Urinary bladder (tissue), 3 donors: ENCODE measurements at regions not wholly inside any gene's neighbourhood (a gene's known extent, or its start where the extent isn't known, plus 50 kb on each side); places are given as distances from the start of the nearest gene placed in this dataset.
"Not testable (repeated sequence)": the region's sequence is repeated elsewhere in the genome, so short reads cannot be mapped to it uniquely, and the experiment has no call there.

Experiments
- DNase-seq: peaks from one replicate; pipeline ENCODE4 v3.0.0-alpha.2; 2015; ENCODE audit errors: extremely low spot score
- H3K27ac ChIP-seq: one replicate; pipeline ENCODE4 v1.5.1; 2013; ENCODE audit warnings: low read depth, mild to moderate bottlenecking, moderate library complexity
- H3K36me3 ChIP-seq: one replicate; pipeline ENCODE4 v1.6.1; 2013; ENCODE audit warnings: mild to moderate bottlenecking, moderate library complexity; ENCODE audit not compliant: insufficient read depth
- H3K4me1 ChIP-seq: one replicate; pipeline ENCODE4 v1.6.1; 2013; ENCODE audit warnings: mild to moderate bottlenecking, moderate library complexity; ENCODE audit not compliant: insufficient read depth
- H3K4me3 ChIP-seq: one replicate; pipeline ENCODE4 v1.5.1; 2013; ENCODE audit warnings: low read depth, low read length
- WGBS: extraction: QIAGEN DNeasy Blood & Tissue Kit; methylation state at CpG from one replicate; pipeline ENCODE4 v1.1.7; 2013; 5-methylcytosine and 5-hydroxymethylcytosine counted together
- donor health status: healthy with polysubstance abuse.
- donor health status: healthy.

- 91% methylated on average over 1 of the region's 1 CpG for WGBS
- no peak overlapping the region for H3K27ac ChIP-seq
- DNase-seq: no peak
Measured at GRCh38 chr1:193919827-193920226, 733.4 kb upstream of the B3GALT2 start.

GRCh38 chr1:193916452-193916851, 730.0 kb upstream of the B3GALT2 start:
- H3K4me1 ChIP-seq: no peaks in the 10 kb centered on the region
- no peaks in the 10 kb centered on the region for H3K36me3 ChIP-seq
- H3K27ac ChIP-seq: no peak overlapping the region
- H3K4me3 ChIP-seq: no peak overlapping the region
- no peak for DNase-seq
- WGBS: 88% methylated on average over 1 of the region's 1 CpG

More at GRCh38 chr1:193919827-193920226, 733.4 kb upstream of the B3GALT2 start:
- Histone ChIP-seq H3K36me3 (no peaks in the 10 kb centered on the region), H3K4me3 (no peak overlapping the region), H3K4me1 (no peaks in the 10 kb centered on the region)

DNA sequence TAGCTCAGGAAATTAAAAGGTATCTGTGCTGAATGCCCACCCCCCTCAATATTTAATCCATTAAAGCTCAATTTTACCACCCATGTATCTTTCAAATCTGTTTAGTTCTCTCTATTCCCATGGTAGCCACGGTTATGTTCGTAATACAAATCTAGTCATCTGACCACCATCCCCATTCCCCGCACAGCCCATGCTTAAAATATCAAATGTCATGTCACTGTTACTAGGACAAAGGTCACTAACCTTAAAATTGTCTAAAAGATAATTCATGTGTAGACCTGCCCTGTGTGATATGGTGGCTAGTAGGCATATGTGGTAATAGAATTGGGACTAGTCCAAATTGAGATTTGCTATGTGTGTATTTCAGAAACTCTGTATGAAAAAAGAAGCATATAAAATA, 728.5 kb upstream of the B3GALT2 start:
- Histone ChIP-seq H3K36me3 (no peaks in the 10 kb centered on the region), H3K4me1 (no peaks in the 10 kb centered on the region), H3K27ac (no peak overlapping the region), H3K4me3 (no peak overlapping the region)
- no peak for DNase-seq
- 91% methylated on average over 3 of the region's 3 CpGs for WGBS

DNA sequence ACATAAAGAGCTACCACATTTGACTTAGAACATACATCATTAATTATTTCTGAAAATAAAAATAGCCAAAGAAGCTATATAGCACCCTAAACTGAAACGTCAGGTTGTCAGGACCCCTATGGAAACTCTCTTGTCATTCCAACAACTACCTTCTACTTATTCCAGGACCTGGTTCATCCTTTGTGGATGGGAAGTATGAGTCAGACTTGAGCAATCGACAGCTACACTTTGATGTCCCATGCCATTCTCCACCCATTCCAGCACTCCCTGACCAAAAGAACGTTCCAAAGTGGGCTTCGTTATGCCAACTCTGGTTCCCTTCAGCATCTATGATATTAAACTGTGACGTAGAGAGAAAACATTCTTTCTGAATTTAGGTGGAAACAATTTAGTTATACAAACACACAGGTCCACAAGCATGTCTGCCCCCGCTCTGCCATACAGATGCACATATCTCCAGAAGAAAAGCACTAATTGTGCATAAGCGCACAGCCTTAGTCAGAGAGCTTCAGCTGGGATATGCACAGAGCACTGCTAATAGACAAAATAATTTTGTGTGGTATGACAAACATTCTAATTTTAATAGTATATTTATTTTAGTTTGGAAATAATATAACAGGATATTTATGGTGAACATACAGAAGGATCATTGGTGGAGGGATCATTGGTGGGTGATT, 723.1 kb upstream of the B3GALT2 start:
- Histone ChIP-seq H3K4me1 (no peaks in the 10 kb centered on the region), H3K4me3 (no peak overlapping the region), H3K27ac (no peak overlapping the region), H3K36me3 (no peaks in the 10 kb centered on the region)
- DNase-seq: no peak
- WGBS: 74% methylated on average over 7 of the region's 7 CpGs

DNA sequence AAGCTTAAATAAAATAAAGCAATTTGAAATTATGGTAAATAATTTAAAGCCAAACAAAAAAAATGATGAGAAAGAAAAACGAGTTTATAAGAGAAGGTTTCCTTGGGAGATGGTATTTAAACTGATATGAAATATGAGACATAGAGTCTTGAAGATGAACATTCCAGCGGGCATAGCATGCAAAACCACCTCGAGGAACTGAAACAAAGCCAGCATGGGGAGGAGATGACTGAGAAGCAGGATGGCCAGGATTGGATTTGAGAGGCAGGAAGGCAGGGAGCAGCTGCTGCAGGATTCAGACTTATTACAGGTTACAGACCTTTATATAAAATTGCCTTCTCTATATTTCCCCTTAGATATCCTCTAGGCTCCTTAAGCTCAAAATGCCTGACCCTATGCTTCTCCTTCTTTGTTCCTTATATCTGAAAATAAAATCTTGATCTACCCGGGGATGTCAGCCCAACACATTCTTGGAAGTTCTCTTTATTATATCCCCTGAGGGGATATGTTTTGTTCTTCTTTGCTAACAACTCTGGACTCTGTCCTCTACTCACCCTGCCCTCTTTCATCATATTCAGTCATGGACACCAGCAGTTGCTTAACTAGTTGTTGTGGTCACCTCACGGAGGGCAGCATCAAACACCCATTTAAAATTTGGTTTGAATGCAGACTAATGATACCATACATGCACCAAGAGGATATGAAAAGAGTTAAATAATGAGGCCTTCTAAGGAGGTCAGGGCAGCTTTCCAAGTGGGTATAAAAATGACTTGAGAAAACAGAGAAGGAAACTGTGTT, 719.1 kb upstream of the B3GALT2 start:
- 76% methylated on average over 5 of the region's 5 CpGs for WGBS
- H3K36me3 ChIP-seq: no peaks in the 10 kb centered on the region
- no peak overlapping the region for H3K4me3 ChIP-seq
- no peaks in the 10 kb centered on the region for H3K4me1 ChIP-seq
- no peak for DNase-seq
- no peak overlapping the region for H3K27ac ChIP-seq

GRCh38 chr1:193891788-193892187, 705.4 kb upstream of the B3GALT2 start:
- H3K36me3 ChIP-seq: no peaks in the 10 kb centered on the region
- WGBS: 87% methylated on average over 2 of the region's 2 CpGs
- no peak for DNase-seq
- H3K4me3 ChIP-seq: no peak overlapping the region
- H3K4me1 ChIP-seq: no peaks in the 10 kb centered on the region
- no peak overlapping the region for H3K27ac ChIP-seq

DNA sequence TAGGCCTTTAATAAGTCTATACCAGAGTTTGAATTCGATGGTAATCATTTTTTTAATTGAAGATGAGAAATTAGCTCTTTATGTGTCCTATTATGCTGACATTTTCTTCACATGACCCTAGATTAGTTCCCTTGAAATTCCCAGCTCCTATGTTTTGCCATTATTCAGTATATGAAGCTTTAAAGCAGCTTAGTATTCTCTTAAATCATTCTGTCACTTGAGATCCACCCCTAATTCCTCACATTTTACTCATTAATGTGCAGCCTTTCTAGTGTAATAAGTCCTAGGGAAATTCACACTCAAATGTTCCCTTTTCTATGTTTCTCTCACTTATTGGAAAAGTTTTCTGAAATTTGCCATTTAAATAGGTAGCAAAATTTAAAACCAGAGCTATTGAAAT, 704.5 kb upstream of the B3GALT2 start:
- H3K4me1 ChIP-seq: no peaks in the 10 kb centered on the region
- no peak for DNase-seq
- H3K36me3 ChIP-seq: no peaks in the 10 kb centered on the region
- no peak overlapping the region for H3K27ac ChIP-seq
- H3K4me3 ChIP-seq: no peak overlapping the region
- WGBS: 83% methylated on average over 1 of the region's 1 CpG

- no peaks in the 10 kb centered on the region for H3K36me3 ChIP-seq
- 98% methylated on average over 11 of the region's 11 CpGs for WGBS
- H3K27ac ChIP-seq: no peak overlapping the region
- DNase-seq: no peak
- no peak overlapping the region for H3K4me3 ChIP-seq
- H3K4me1 ChIP-seq: no peaks in the 10 kb centered on the region
Measured at GRCh38 chr1:193884848-193885558, 698.6 kb upstream of the B3GALT2 start.

DNA sequence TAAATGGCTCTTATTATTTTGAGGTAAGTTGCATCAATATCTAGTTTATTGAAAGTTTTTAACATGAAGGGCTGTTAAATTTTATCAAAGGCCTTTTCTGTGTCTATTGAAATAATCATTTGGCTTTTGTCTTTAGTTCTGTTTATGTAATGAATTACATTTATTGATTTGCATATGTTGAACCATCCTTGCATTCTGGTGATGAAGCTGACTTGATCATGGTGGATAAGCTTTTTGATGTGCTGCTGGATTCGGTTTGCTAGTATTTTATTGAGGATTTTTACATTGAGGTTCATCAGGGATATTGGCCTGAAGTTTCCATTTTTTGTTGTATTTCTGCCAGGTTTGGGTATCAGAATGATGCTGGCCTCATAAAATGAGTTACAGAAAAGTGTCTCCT, 691.5 kb upstream of the B3GALT2 start:
- H3K27ac ChIP-seq, H3K4me3 ChIP-seq, H3K36me3 ChIP-seq, DNase-seq, H3K4me1 ChIP-seq: not testable (repeated sequence)
- 85% methylated on average over 1 of the region's 1 CpG for WGBS

GRCh38 chr1:193868425-193868824, 682.0 kb upstream of the B3GALT2 start:
- H3K4me1 ChIP-seq: no peaks in the 10 kb centered on the region
- DNase-seq: no peak
- WGBS: 84% methylated on average over 5 of the region's 5 CpGs

DNA sequence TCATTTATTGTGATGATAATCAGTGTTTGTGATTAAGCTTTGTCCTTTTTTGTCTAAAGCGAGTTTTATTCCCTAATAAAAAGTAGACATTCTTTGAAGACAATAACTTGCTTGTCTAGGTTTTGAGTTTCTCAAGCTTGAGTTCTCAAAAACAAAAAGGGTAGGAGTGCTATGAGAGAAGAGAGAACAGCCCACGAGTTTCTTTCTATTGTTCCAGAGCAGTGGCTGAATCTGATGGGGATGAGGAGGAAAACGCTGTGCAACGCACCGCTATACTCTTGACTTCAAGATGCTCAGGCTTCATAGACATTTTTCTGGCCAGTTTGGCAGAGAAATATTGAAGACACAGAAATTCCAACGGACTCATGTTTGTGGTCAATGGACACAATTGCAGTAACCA, 669.8 kb upstream of the B3GALT2 start:
- DNase-seq: no peak
- WGBS: 82% methylated on average over 6 of the region's 6 CpGs
- Histone ChIP-seq H3K4me3 (no peak overlapping the region), H3K4me1 (no peaks in the 10 kb centered on the region), H3K36me3 (no peaks in the 10 kb centered on the region), H3K27ac (no peak overlapping the region)

More at GRCh38 chr1:193868425-193868824, 682.0 kb upstream of the B3GALT2 start:
- Histone ChIP-seq H3K4me3 (no peak overlapping the region), H3K27ac (no peak overlapping the region), H3K36me3 (no peaks in the 10 kb centered on the region)

- no peak overlapping the region for H3K27ac ChIP-seq
- H3K36me3 ChIP-seq: no peaks in the 10 kb centered on the region
- H3K4me3 ChIP-seq: no peak overlapping the region
- no peaks in the 10 kb centered on the region for H3K4me1 ChIP-seq
- 54% methylated on average over 2 of the region's 2 CpGs for WGBS
- no peak for DNase-seq
Measured at GRCh38 chr1:193850745-193851144, 664.3 kb upstream of the B3GALT2 start.

DNA sequence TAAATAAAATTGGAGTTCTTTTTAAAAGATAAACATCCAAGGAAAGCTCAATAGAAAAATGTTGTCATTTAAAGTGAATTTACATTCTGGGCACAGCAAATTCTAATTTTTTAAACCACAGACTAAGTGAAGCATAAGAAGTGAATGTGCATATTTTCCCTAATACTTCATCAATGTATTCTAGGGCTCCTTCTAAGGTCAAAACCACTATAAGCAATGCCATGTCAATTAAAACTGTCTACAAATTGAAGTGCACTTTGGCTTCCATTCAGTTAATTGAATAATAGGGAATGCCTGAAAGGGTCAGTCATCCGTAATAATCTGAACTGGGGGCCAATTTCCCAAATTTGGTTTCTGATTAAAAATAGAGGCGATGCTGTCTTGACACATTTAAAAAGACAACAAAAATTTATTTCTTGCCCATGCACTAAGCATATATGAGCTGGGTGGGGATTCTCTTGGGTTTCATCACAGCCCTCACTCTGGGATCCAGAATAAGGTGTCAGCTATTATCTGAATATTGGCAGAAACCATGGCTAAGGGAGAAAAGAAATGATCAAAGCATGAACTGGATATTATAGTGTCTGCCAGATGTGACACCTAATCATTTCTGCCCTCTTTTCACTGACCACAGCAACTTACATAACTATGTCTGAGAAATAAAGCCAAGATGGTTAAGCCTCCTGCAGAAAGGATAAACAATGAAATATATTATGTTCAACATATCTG, 660.6 kb upstream of the B3GALT2 start:
- 84% methylated on average over 2 of the region's 2 CpGs for WGBS
- DNase-seq: no peak
- no peaks in the 10 kb centered on the region for H3K4me1 ChIP-seq

More for the DNA sequence above, 660.6 kb upstream of the B3GALT2 start:
- H3K4me3 ChIP-seq: no peak overlapping the region
- H3K36me3 ChIP-seq: no peaks in the 10 kb centered on the region
- no peak overlapping the region for H3K27ac ChIP-seq
